Dendritic cell treated with granulocyte-macrophage colony-stimulating factor and Interleukin-4, amounts not matched to agents 40 ng/mL and 50 ng/mL, for 4 days (primary cell): ENCODE measurements at regions not wholly inside any gene's neighbourhood (a gene's known extent, or its start where the extent isn't known, plus 50 kb on each side); places are given as distances from the start of the nearest gene placed in this dataset.
"Not testable (repeated sequence)": the region's sequence is repeated elsewhere in the genome, so short reads cannot be mapped to it uniquely, and the experiment has no call there.

Experiments
- H3K27ac Mint-ChIP-seq: one replicate; pipeline ENCODE4 v1.8.0; 2022; ENCODE audit warnings: mild to moderate bottlenecking, mixed read lengths
- H3K27me3 Mint-ChIP-seq: one replicate; pipeline ENCODE4 v1.8.0; 2022; ENCODE audit warnings: mild to moderate bottlenecking, mixed read lengths
- H3K36me3 Mint-ChIP-seq: one replicate; pipeline ENCODE4 v1.8.0; 2022; ENCODE audit warnings: low read depth, mixed read lengths
- H3K4me1 Mint-ChIP-seq: one replicate; pipeline ENCODE4 v1.8.0; 2022; ENCODE audit warnings: low read depth, mixed read lengths
- H3K4me3 Mint-ChIP-seq: one replicate; pipeline ENCODE4 v1.8.0; 2022; ENCODE audit warnings: mild to moderate bottlenecking, moderate library complexity, mixed read lengths
- H3K9me3 Mint-ChIP-seq: one replicate; pipeline ENCODE4 v1.8.0; 2022; ENCODE audit warnings: mixed read lengths
- intact Hi-C: fragments of 100-400 bp; cut with micrococcal nuclease; formaldehyde crosslinking; loops from one replicate; pipeline ENCODE4 v1.15.0; 2022

GRCh38 chr13:54361460-54361859, 1332.8 kb downstream of the OLFM4 start:
- Mint-ChIP-seq H3K9me3 (no peaks in the 10 kb centered on the region), H3K27me3 (no peaks in the 10 kb centered on the region), H3K36me3 (no peaks in the 10 kb centered on the region), H3K4me3 (no peak overlapping the region), H3K4me1 (no peaks in the 10 kb centered on the region), H3K27ac (no peak overlapping the region)
- intact Hi-C loops: no loop called here

- H3K27ac Mint-ChIP-seq: no peak overlapping the region
Observed at GRCh38 chr13:54366728-54367127, 1338.1 kb downstream of the OLFM4 start.

GRCh38 chr13:54367639-54368271, 1339.1 kb downstream of the OLFM4 start:
- Mint-ChIP-seq H3K9me3 (peaks cover 28% of the 10 kb centered on the region), H3K36me3 (no peaks in the 10 kb centered on the region), H3K27ac (no peak overlapping the region), H3K4me1 (no peaks in the 10 kb centered on the region), H3K27me3 (no peaks in the 10 kb centered on the region), H3K4me3 (no peak overlapping the region)
- intact Hi-C loops: no loop called here

More at GRCh38 chr13:54366728-54367127, 1338.1 kb downstream of the OLFM4 start:
- Mint-ChIP-seq H3K4me1 (no peaks in the 10 kb centered on the region), H3K4me3 (no peak overlapping the region), H3K36me3 (no peaks in the 10 kb centered on the region), H3K9me3 (peaks cover 28% of the 10 kb centered on the region), H3K27me3 (no peaks in the 10 kb centered on the region)
- intact Hi-C loops: no loop called here

- Mint-ChIP-seq H3K36me3 (no peaks in the 10 kb centered on the region), H3K27me3 (no peaks in the 10 kb centered on the region), H3K9me3 (peaks cover 28% of the 10 kb centered on the region), H3K4me3 (no peak overlapping the region), H3K27ac (no peak overlapping the region), H3K4me1 (no peaks in the 10 kb centered on the region)
- intact Hi-C loops: no loop called here
Observed at GRCh38 chr13:54368387-54368786, 1339.8 kb downstream of the OLFM4 start.

GRCh38 chr13:54373211-54373610, 1344.6 kb downstream of the OLFM4 start:
- no peaks in the 10 kb centered on the region for H3K36me3 Mint-ChIP-seq
- H3K4me3 Mint-ChIP-seq: no peak overlapping the region
- intact Hi-C loops: no loop called here
- no peaks in the 10 kb centered on the region for H3K27me3 Mint-ChIP-seq
- no peaks in the 10 kb centered on the region for H3K4me1 Mint-ChIP-seq
- H3K9me3 Mint-ChIP-seq: peaks cover 41% of the 10 kb centered on the region
- H3K27ac Mint-ChIP-seq: no peak overlapping the region

GRCh38 chr13:54379461-54379860, 1350.8 kb downstream of the OLFM4 start:
- Mint-ChIP-seq H3K4me3 (no peak overlapping the region), H3K4me1 (no peaks in the 10 kb centered on the region), H3K9me3 (peaks cover 36% of the 10 kb centered on the region), H3K27me3 (no peaks in the 10 kb centered on the region), H3K36me3 (no peaks in the 10 kb centered on the region), H3K27ac (no peak overlapping the region)
- intact Hi-C loops: loop anchor here (2.0 kb wide), 1 partner anchor 25 kb away; no protein-coding TSS in a partner anchor

GRCh38 chr13:54383604-54384003, 1355.0 kb downstream of the OLFM4 start:
- Mint-ChIP-seq H3K9me3 (peaks cover 14% of the 10 kb centered on the region), H3K27ac (no peak overlapping the region), H3K4me1 (no peaks in the 10 kb centered on the region), H3K36me3 (no peaks in the 10 kb centered on the region), H3K4me3 (no peak overlapping the region), H3K27me3 (no peaks in the 10 kb centered on the region)
- intact Hi-C loops: no loop called here

GRCh38 chr13:54387625-54388024, 1359.0 kb downstream of the OLFM4 start:
- peaks cover 7% of the 10 kb centered on the region for H3K9me3 Mint-ChIP-seq
- no peaks in the 10 kb centered on the region for H3K4me1 Mint-ChIP-seq
- no peaks in the 10 kb centered on the region for H3K36me3 Mint-ChIP-seq
- no peaks in the 10 kb centered on the region for H3K27me3 Mint-ChIP-seq
- intact Hi-C loops: no loop called here
- H3K4me3 Mint-ChIP-seq: no peak overlapping the region
- H3K27ac Mint-ChIP-seq: no peak overlapping the region

- H3K4me3 Mint-ChIP-seq: no peak overlapping the region
- intact Hi-C loops: no loop called here
- no peaks in the 10 kb centered on the region for H3K4me1 Mint-ChIP-seq
- no peak overlapping the region for H3K27ac Mint-ChIP-seq
- H3K9me3 Mint-ChIP-seq: peaks cover 7% of the 10 kb centered on the region
- no peaks in the 10 kb centered on the region for H3K36me3 Mint-ChIP-seq
- H3K27me3 Mint-ChIP-seq: no peaks in the 10 kb centered on the region
Observed at GRCh38 chr13:54390841-54391240, 1362.2 kb downstream of the OLFM4 start.

GRCh38 chr13:54394085-54394700, 1365.6 kb downstream of the OLFM4 start:
- H3K4me3 Mint-ChIP-seq: no peak overlapping the region
- H3K36me3 Mint-ChIP-seq: no peaks in the 10 kb centered on the region
- intact Hi-C loops: no loop called here
- no peaks in the 10 kb centered on the region for H3K27me3 Mint-ChIP-seq
- no peaks in the 10 kb centered on the region for H3K4me1 Mint-ChIP-seq
- no peak overlapping the region for H3K27ac Mint-ChIP-seq
- peaks cover 10% of the 10 kb centered on the region for H3K9me3 Mint-ChIP-seq

GRCh38 chr13:54394908-54395307, 1366.3 kb downstream of the OLFM4 start:
- no peaks in the 10 kb centered on the region for H3K36me3 Mint-ChIP-seq
- peaks cover 15% of the 10 kb centered on the region for H3K9me3 Mint-ChIP-seq
- H3K4me1 Mint-ChIP-seq: no peaks in the 10 kb centered on the region
- intact Hi-C loops: no loop called here
- no peak overlapping the region for H3K27ac Mint-ChIP-seq
- no peak overlapping the region for H3K4me3 Mint-ChIP-seq
- no peaks in the 10 kb centered on the region for H3K27me3 Mint-ChIP-seq

- H3K27me3 Mint-ChIP-seq: no peaks in the 10 kb centered on the region
- intact Hi-C loops: no loop called here
- H3K36me3 Mint-ChIP-seq: no peaks in the 10 kb centered on the region
- peaks cover 16% of the 10 kb centered on the region for H3K9me3 Mint-ChIP-seq
- H3K27ac Mint-ChIP-seq: no peak overlapping the region
- H3K4me1 Mint-ChIP-seq: no peaks in the 10 kb centered on the region
- H3K4me3 Mint-ChIP-seq: no peak overlapping the region
Observed at GRCh38 chr13:54402495-54402894, 1373.9 kb downstream of the OLFM4 start.

- intact Hi-C loops: no loop called here
- Mint-ChIP-seq H3K4me3 (no peak overlapping the region), H3K27ac (no peak overlapping the region), H3K36me3 (no peaks in the 10 kb centered on the region), H3K9me3 (peaks cover 13% of the 10 kb centered on the region), H3K4me1 (no peaks in the 10 kb centered on the region), H3K27me3 (no peaks in the 10 kb centered on the region)
Observed at GRCh38 chr13:54415753-54416366, 1387.2 kb downstream of the OLFM4 start.

GRCh38 chr13:54422946-54423345, 1394.3 kb downstream of the OLFM4 start:
- H3K4me1 Mint-ChIP-seq, H3K27me3 Mint-ChIP-seq, H3K36me3 Mint-ChIP-seq, H3K27ac Mint-ChIP-seq, H3K9me3 Mint-ChIP-seq, H3K4me3 Mint-ChIP-seq, intact Hi-C loops: not testable (repeated sequence)
